ENCODE measurements at regions not wholly inside any gene's neighbourhood (a gene's known extent, or its start where the extent isn't known, plus 50 kb on each side); places are given as distances from the start of the nearest gene placed in this dataset.

DNA sequence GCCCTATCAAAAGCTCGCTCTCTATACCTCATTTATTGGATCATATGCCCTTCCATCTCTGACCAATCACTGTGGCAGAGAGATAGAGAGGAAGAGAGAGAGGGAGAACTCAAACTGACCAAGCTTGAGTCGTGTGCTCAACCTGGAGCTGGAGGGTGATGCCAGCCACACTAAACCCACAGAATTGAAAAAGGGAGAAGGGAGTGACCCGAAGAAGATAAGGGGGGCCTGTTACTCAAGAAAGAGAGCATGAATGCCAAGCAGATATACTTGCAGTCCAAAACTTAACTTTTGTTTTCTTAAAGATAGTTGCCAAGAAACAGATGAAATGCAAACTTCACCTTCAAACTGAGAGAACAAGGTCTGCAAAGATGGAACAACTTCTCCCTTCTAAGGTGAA, 112.7 kb downstream of the BTG1 start:
- TF ChIP-seq, protein P1, sequence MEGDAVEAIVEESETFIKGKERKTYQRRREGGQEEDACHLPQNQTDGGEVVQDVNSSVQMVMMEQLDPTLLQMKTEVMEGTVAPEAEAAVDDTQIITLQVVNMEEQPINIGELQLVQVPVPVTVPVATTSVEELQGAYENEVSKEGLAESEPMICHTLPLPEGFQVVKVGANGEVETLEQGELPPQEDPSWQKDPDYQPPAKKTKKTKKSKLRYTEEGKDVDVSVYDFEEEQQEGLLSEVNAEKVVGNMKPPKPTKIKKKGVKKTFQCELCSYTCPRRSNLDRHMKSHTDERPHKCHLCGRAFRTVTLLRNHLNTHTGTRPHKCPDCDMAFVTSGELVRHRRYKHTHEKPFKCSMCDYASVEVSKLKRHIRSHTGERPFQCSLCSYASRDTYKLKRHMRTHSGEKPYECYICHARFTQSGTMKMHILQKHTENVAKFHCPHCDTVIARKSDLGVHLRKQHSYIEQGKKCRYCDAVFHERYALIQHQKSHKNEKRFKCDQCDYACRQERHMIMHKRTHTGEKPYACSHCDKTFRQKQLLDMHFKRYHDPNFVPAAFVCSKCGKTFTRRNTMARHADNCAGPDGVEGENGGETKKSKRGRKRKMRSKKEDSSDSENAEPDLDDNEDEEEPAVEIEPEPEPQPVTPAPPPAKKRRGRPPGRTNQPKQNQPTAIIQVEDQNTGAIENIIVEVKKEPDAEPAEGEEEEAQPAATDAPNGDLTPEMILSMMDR (IDR thresholded peaks at IDR 0.05; ENCODE audit: insufficient read depth, low read length), result no peak
- TF ChIP-seq SPI1 (IDR thresholded peaks at IDR 0.05; ENCODE audit: borderline replicate concordance, low read depth) (no peak), POLR2AphosphoS5 (IDR thresholded peaks at IDR 0.05; ENCODE audit: low read depth) (no peak)
